ENCODE measurements at regions not wholly inside any gene's neighbourhood (a gene's known extent, or its start where the extent isn't known, plus 50 kb on each side); places are given as distances from the start of the nearest gene placed in this dataset.

- no peaks in the 10 kb centered on the region for H3K27me3 ChIP-seq (ENCODE audit: insufficient read depth, low read length)
- Mint-ChIP-seq H3K27me3 (ENCODE audit: low read depth) (no peaks in the 10 kb centered on the region), H3K4me1 (peaks cover 16 to 19% of the 10 kb centered on the region in 2 experiments), H3K27ac (no peak overlapping the region), H3K36me3 (ENCODE audit: insufficient read depth in 1 of 3, low read depth in 3 of 3) (no peaks in the 10 kb centered on the region), H3K4me3 (no peak overlapping the region), H3K9me3 (no peaks in the 10 kb centered on the region; a peak in 1 of 5 replicates)
- H3K18ac ChIP-seq (ENCODE audit: insufficient read length, low read depth, low read length): no peak overlapping the region
- no peaks in the 10 kb centered on the region for H3K79me2 ChIP-seq (ENCODE audit: insufficient read depth, low read length)
- no peak overlapping the region for H3K4me2 ChIP-seq (ENCODE audit: insufficient read depth, insufficient read length, low read length)
- H2BK20ac ChIP-seq (ENCODE audit: low read depth, low read length, poor library complexity, severe bottlenecking): no peak overlapping the region
- no peaks in the 10 kb centered on the region for H3K23me2 ChIP-seq (ENCODE audit: insufficient read length, low read depth, low read length, poor library complexity, severe bottlenecking)
- no peaks in the 10 kb centered on the region for H3K9me3 ChIP-seq (ENCODE audit: control insufficient read depth, low read depth, low read length)
- TF ChIP-seq CTCF (conservative IDR thresholded peaks at IDR 0.05): no peak
- DNase-seq: no peak
- H4K20me1 ChIP-seq (ENCODE audit: control insufficient read depth, insufficient read depth, insufficient read length): no peaks in the 10 kb centered on the region
- H3K23ac ChIP-seq (ENCODE audit: insufficient read length, low read depth, low read length): no peak overlapping the region
- H3K14ac ChIP-seq (ENCODE audit: insufficient read depth, low read length): no peak overlapping the region
- WGBS (ENCODE audit: extremely low coverage, insufficient read length, low lambda C conversion rate): no CpG with 5 or more reads among the region's 1 CpG
- H4K5ac ChIP-seq (ENCODE audit: insufficient read length, low read depth, low read length): no peak overlapping the region
- no peak overlapping the region for H3K27ac ChIP-seq (ENCODE audit: insufficient read length, low read depth, low read length)
- H2BK15ac ChIP-seq (ENCODE audit: low read depth, low read length): no peak overlapping the region
- peaks cover 5% of the 10 kb centered on the region for H3K4me1 ChIP-seq (ENCODE audit: insufficient read depth, low read length)
- no peak overlapping the region for H4K91ac ChIP-seq (ENCODE audit: insufficient read length, low read depth, low read length)
- no peak overlapping the region for H2AK5ac ChIP-seq (ENCODE audit: insufficient read length, low read length)
- H3K56ac ChIP-seq (ENCODE audit: insufficient read length, low read depth, low read length): no peak overlapping the region
- H3K9ac ChIP-seq (ENCODE audit: extremely low read depth, insufficient read length, low read length): no peak overlapping the region
- no peaks in the 10 kb centered on the region for H3K79me1 ChIP-seq (ENCODE audit: insufficient read depth, low read depth, low read length, poor library complexity, severe bottlenecking)
- H3T11ph ChIP-seq (ENCODE audit: low read length): no peak overlapping the region
- no peak overlapping the region for H2AFZ ChIP-seq (ENCODE audit: low read length)
- H3K4ac ChIP-seq (ENCODE audit: low read depth, low read length): no peak overlapping the region
- no peak overlapping the region for H2BK12ac ChIP-seq (ENCODE audit: insufficient read length, low read depth, low read length)
- H4K8ac ChIP-seq (replicated peaks; ENCODE audit: insufficient read length, low read depth, low read length): no peak overlapping the region
- no peak overlapping the region for H2BK5ac ChIP-seq (ENCODE audit: insufficient read length, low read length)
- no peak overlapping the region for H2BK120ac ChIP-seq (ENCODE audit: low read depth, low read length, poor library complexity, severe bottlenecking)
These were observed 227.4 kb upstream of the CHST9 start for GRCh38 chr18:27412556-27412955.
